A549 (cell line): ENCODE measurements at regions not wholly inside any gene's neighbourhood (a gene's known extent, or its start where the extent isn't known, plus 50 kb on each side); places are given as distances from the start of the nearest gene placed in this dataset.

Source experiments
- ATAC-seq, 2 experiments: fragments of 200-7000 bp in 1 of 2; fragments of >200 bp in 1 of 2; cut with Nextera tagmentation in 1 of 2; cut with Tn5 transposase in 1 of 2; 3 replicates each; pipeline versions ENCODE4 v1.8.0 to v1.9.1; 2018 to 2020; ENCODE audit warnings: mild to moderate bottlenecking in 1 of 2, moderate library complexity in 1 of 2
- CTCF ChIA-PET: fragments of 300-600 bp; sonication (Branson Sonifier 250); formaldehyde crosslinking; extraction: SDS; loops from one replicate; lab custom pipeline; 2021; ENCODE audit warnings: antibody characterized with exemption, inconsistent platforms; lab: Yijun Ruan, JAX
- POLR2A ChIA-PET: fragments of 350-600 bp; formaldehyde crosslinking; extraction: SDS; loops from one replicate; lab custom pipeline; 2021; ENCODE audit warnings: antibody characterized with exemption, inconsistent platforms; lab: Yijun Ruan, JAX
- DNase-seq, 2 experiments: peaks; one replicate each; pipeline versions ENCODE4 v3.0.0 to v3.0.0-alpha.2; 2011 to 2016; ENCODE audit warnings: low read depth in 1 of 2, low spot score in 1 of 2
- FAIRE-seq: peaks from 2 replicates; lab custom pipeline; 2011; peaks lifted over from hg19 to GRCh38; lab: Jason Lieb, UNC
- H3K27ac ChIP-seq, 2 experiments: fragments of >200 bp; sonication (Bioruptor Twin); formaldehyde crosslinking; 3 replicates each; pipeline ENCODE4 v1.5.1; 2016 to 2017
- H3K4me1 ChIP-seq: fragments of >200 bp; sonication (Bioruptor Twin); formaldehyde crosslinking; 3 replicates; pipeline ENCODE4 v1.6.1; 2016
- H3K4me2 ChIP-seq: fragments of >200 bp; sonication (Bioruptor Twin); formaldehyde crosslinking; 3 replicates; pipeline ENCODE4 v1.6.1; 2016
- H3K4me3 ChIP-seq: fragments of >200 bp; sonication (Bioruptor Twin); formaldehyde crosslinking; 3 replicates; pipeline ENCODE4 v1.5.1; 2016
- H3K9me3 ChIP-seq: fragments of >200 bp; sonication (Bioruptor Twin); formaldehyde crosslinking; 3 replicates; pipeline ENCODE4 v1.6.1; 2016
- BCL3 ChIP-seq: fragments of >200 bp; sonication (Bioruptor Twin); formaldehyde crosslinking; IDR thresholded peaks from 3 replicates; pipeline ENCODE4 v1.6.1; 2016
- CBX2 ChIP-seq: fragments of 200-600 bp; sonication (generic); IDR thresholded peaks from 2 replicates; pipeline ENCODE4 v1.6.1; 2016; ENCODE audit warnings: low read depth, mild to moderate bottlenecking, borderline replicate concordance
- CEBPB ChIP-seq, 2 experiments: fragments of >200 bp in 1 of 2; sonication (Bioruptor Twin) in 1 of 2; formaldehyde crosslinking in 1 of 2; IDR thresholded peaks; 2 replicates each; pipeline ENCODE4 v1.6.1; 2012 to 2016
- EHF ChIP-seq: fragments of 250-450 bp; sonication (Bioruptor Pico); IDR thresholded peaks from 2 replicates; pipeline ENCODE4 v1.5.0; 2020; ENCODE audit warnings: mild to moderate bottlenecking
- EP300 ChIP-seq, 2 experiments: fragments of >200 bp; sonication (Bioruptor Twin); formaldehyde crosslinking; IDR thresholded peaks; 2 replicates in 1 of 2; 3 replicates in 1 of 2; pipeline ENCODE4 v1.6.1; 2016 to 2017
- FOXS1 ChIP-seq: fragments of 250-450 bp; sonication (Bioruptor Pico); IDR thresholded peaks from 2 replicates; pipeline ENCODE4 v1.5.0; 2020; ENCODE audit warnings: mild to moderate bottlenecking, moderate library complexity
- GATA3 ChIP-seq: IDR thresholded peaks from 2 replicates; pipeline ENCODE4 v1.6.1; 2012; ENCODE audit warnings: borderline replicate concordance
- HES2 ChIP-seq: fragments of >200 bp; sonication (Bioruptor Twin); formaldehyde crosslinking; IDR thresholded peaks from 2 replicates; pipeline ENCODE4 v1.6.1; 2016
- HEYL ChIP-seq: fragments of 250-450 bp; sonication (Bioruptor Pico); IDR thresholded peaks from 2 replicates; pipeline ENCODE4 v1.8.0; 2021; ENCODE audit warnings: mild to moderate bottlenecking, moderate library complexity
- HMGXB4 ChIP-seq: fragments of 250-450 bp; sonication (Bioruptor Pico); IDR thresholded peaks from 2 replicates; pipeline ENCODE4 v1.5.0; 2021; ENCODE audit warnings: mild to moderate bottlenecking, moderate library complexity, borderline replicate concordance
- HOXB5 ChIP-seq: fragments of 250-450 bp; sonication (Bioruptor Pico); IDR thresholded peaks from 2 replicates; pipeline ENCODE4 v1.5.0; 2020; ENCODE audit warnings: mild to moderate bottlenecking, moderate library complexity
- JUN ChIP-seq, 2 experiments: fragments of >200 bp; sonication (Bioruptor Twin); formaldehyde crosslinking; IDR thresholded peaks; 2 replicates in 1 of 2; 3 replicates in 1 of 2; pipeline ENCODE4 v1.6.1; 2016 to 2017
- JUNB ChIP-seq: fragments of >200 bp; sonication (Bioruptor Twin); formaldehyde crosslinking; IDR thresholded peaks from 2 replicates; pipeline ENCODE4 v1.6.1; 2016
- KDM1A ChIP-seq: fragments of 200-600 bp; sonication (generic); IDR thresholded peaks from 2 replicates; pipeline ENCODE4 v1.6.1; 2016; ENCODE audit warnings: low read depth, mild to moderate bottlenecking
- MAZ ChIP-seq: fragments of 150-350 bp; IDR thresholded peaks from 2 replicates; pipeline ENCODE4 v1.6.1; 2014; ENCODE audit warnings: antibody characterized with exemption, low read depth, low read length, borderline replicate concordance
- NPAS2 ChIP-seq: fragments of 250-450 bp; sonication (Bioruptor Pico); IDR thresholded peaks from 2 replicates; pipeline ENCODE4 v1.8.0; 2022; ENCODE audit warnings: mild to moderate bottlenecking, moderate library complexity, borderline replicate concordance
- NR3C1 ChIP-seq: fragments of >200 bp; sonication (Bioruptor Twin); formaldehyde crosslinking; IDR thresholded peaks from 3 replicates; pipeline ENCODE4 v1.6.1; 2017
- PBX3 ChIP-seq: IDR thresholded peaks from 2 replicates; pipeline ENCODE4 v1.6.1; 2012
- POLR2A ChIP-seq: IDR thresholded peaks from 2 replicates; pipeline ENCODE4 v1.6.1; 2012; ENCODE audit warnings: mild to moderate bottlenecking, low read length
- POLR2AphosphoS2 ChIP-seq: conservative IDR thresholded peaks from 2 replicates; pipeline ENCODE4 v1.6.1; 2012; ENCODE audit warnings: low read length, improper control_type of control experiment, inconsistent platforms
- RAD21 ChIP-seq, 2 experiments: fragments of >200 bp in 1 of 2; sonication (Bioruptor Twin) in 1 of 2; formaldehyde crosslinking in 1 of 2; IDR thresholded peaks in 1 of 2; conservative IDR thresholded peaks in 1 of 2; 2 replicates in 1 of 2; 3 replicates in 1 of 2; pipeline ENCODE4 v1.6.1; 2012 to 2018; ENCODE audit warnings: inconsistent platforms in 1 of 2
- RARB ChIP-seq: fragments of 250-450 bp; sonication (Bioruptor Pico); IDR thresholded peaks from 2 replicates; pipeline ENCODE4 v1.8.0; 2021; ENCODE audit warnings: mild to moderate bottlenecking, moderate library complexity
- RNF2 ChIP-seq: fragments of 200-600 bp; sonication (generic); IDR thresholded peaks from 2 replicates; pipeline ENCODE4 v1.6.1; 2016; ENCODE audit warnings: low read depth, mild to moderate bottlenecking, antibody characterized with exemption, moderate library complexity, borderline replicate concordance
- SMC3 ChIP-seq: fragments of >200 bp; sonication (Bioruptor Twin); formaldehyde crosslinking; IDR thresholded peaks from 3 replicates; pipeline ENCODE4 v1.6.1; 2018; ENCODE audit warnings: inconsistent platforms
- SREBF2 ChIP-seq: fragments of 450-650 bp; IDR thresholded peaks from 2 replicates; pipeline ENCODE4 v1.6.1; 2014; ENCODE audit warnings: mild to moderate bottlenecking, moderate library complexity
- TFCP2L1 ChIP-seq: fragments of 250-450 bp; sonication (Bioruptor Pico); IDR thresholded peaks from 2 replicates; pipeline ENCODE4 v1.5.0; 2021; ENCODE audit warnings: mild to moderate bottlenecking
- USF2 ChIP-seq: fragments of 450-650 bp; IDR thresholded peaks from 2 replicates; pipeline ENCODE4 v1.6.1; 2014; ENCODE audit warnings: antibody characterized with exemption
- ZC3H11A ChIP-seq: fragments of 450-650 bp; IDR thresholded peaks from 2 replicates; pipeline ENCODE4 v1.6.1; 2014; ENCODE audit warnings: antibody characterized with exemption, mild to moderate bottlenecking
- ZNF302 ChIP-seq: fragments of 250-450 bp; sonication (Bioruptor Pico); IDR thresholded peaks from 2 replicates; pipeline ENCODE4 v1.9.0; 2021; ENCODE audit warnings: inconsistent platforms, mild to moderate bottlenecking, moderate library complexity
- WGBS: methylation state at CpG from one replicate; pipeline ENCODE4 v1.1.6; 2017; ENCODE audit errors: missing lambda C conversion rate; 5-methylcytosine and 5-hydroxymethylcytosine counted together

- peak; percentile 63 to 66; a peak in 5 of 6 replicates for ATAC-seq
- H3K4me3 ChIP-seq, result no peak overlapping the region
- H3K9me3 ChIP-seq, result no peaks in the 10 kb centered on the region
- ChIA-PET CTCF (interaction anchor here (0.7 to 1.0 kb wide), 3 partner anchors 13 to 137 kb away, joined by 3 read pairs; no protein-coding TSS in a partner anchor), POLR2A (no interaction called here)
- peak; percentile 8 to 66 for DNase-seq
- peak overlapping the region; percentile 58 to 79; a peak in 5 of 6 replicates for H3K27ac ChIP-seq
- H3K4me1 ChIP-seq, result peaks cover 10% of the 10 kb centered on the region
- H3K4me2 ChIP-seq, result peak overlapping the region; percentile 27; the same call in 1 of the 3 replicates
- TF ChIP-seq BCL3, result no peak
- TF ChIP-seq SMC3, result peak; percentile 32; the same call in 2 of the 3 replicates
- TF ChIP-seq RAD21 (conservative IDR thresholded peaks at IDR 0.05 in 1 of 2, IDR thresholded peaks at IDR 0.05 in 1 of 2), result peak in 1 of 2 experiments; percentile 48; a peak in 2 of 5 replicates
- peak in 1 of 2 experiments; percentile 57; a peak in 1 of 5 replicates for TF ChIP-seq EP300 (IDR thresholded peaks at IDR 0.05)
- peak; percentile 65 for TF ChIP-seq JUNB
- TF ChIP-seq CEBPB (IDR thresholded peaks at IDR 0.05), result peak; percentile 42; a peak in 2 of 4 replicates
- TF ChIP-seq, all 56 proteins: peak for 5
- no peak for FAIRE-seq
Observed at GRCh38 chr6:4441981-4442434, 306.6 kb upstream of the ECI2 start.

- Histone ChIP-seq H3K27ac (no peak overlapping the region), H3K4me2 (no peak overlapping the region), H3K4me1 (peaks cover 10% of the 10 kb centered on the region), H3K9me3 (no peaks in the 10 kb centered on the region), H3K4me3 (no peak overlapping the region)
- no peak for TF ChIP-seq USF2
- TF ChIP-seq KDM1A, result no peak
- TF ChIP-seq HOXB5 (CRISPR knock-in tag), result no peak
- TF ChIP-seq GATA3, result no peak
- no peak for TF ChIP-seq CBX2
- no peak for TF ChIP-seq POLR2A
- no peak for TF ChIP-seq HES2
- no peak for TF ChIP-seq TFCP2L1
- TF ChIP-seq HMGXB4 (CRISPR knock-in tag), result no peak
- no peak for TF ChIP-seq POLR2AphosphoS2
- POLR2A ChIA-PET, result no interaction called here
- FAIRE-seq, result no peak
- WGBS, result 26% methylated on average over 2 of the region's 2 CpGs
- no peak for ATAC-seq
- CTCF ChIA-PET, result no interaction called here
- no peak for DNase-seq
Observed at GRCh38 chr6:4439159-4439558, 303.8 kb upstream of the ECI2 start.

GRCh38 chr6:4437342-4437741, 302.0 kb upstream of the ECI2 start:
- CTCF ChIA-PET, result no interaction called here
- WGBS, result 28% methylated on average over 1 of the region's 1 CpG
- no peak for DNase-seq
- H3K9me3 ChIP-seq, result no peaks in the 10 kb centered on the region
- no peak overlapping the region for H3K27ac ChIP-seq
- H3K4me1 ChIP-seq, result peaks cover 10% of the 10 kb centered on the region
- no peak overlapping the region for H3K4me2 ChIP-seq
- no peak for FAIRE-seq
- POLR2A ChIA-PET, result no interaction called here
- no peak overlapping the region for H3K4me3 ChIP-seq
- ATAC-seq, result no peak
- TF ChIP-seq RARB (CRISPR knock-in tag) (no peak), JUN (IDR thresholded peaks at IDR 0.05) (no peak), ZC3H11A (no peak), NR3C1 (no peak), HMGXB4 (CRISPR knock-in tag) (no peak), HEYL (CRISPR knock-in tag) (no peak), MAZ (no peak), NPAS2 (CRISPR knock-in tag) (no peak), RNF2 (no peak), HES2 (no peak), EHF (CRISPR knock-in tag) (no peak), PBX3 (no peak), FOXS1 (CRISPR knock-in tag) (no peak), ZNF302 (CRISPR knock-in tag) (no peak), SREBF2 (no peak)
